Keratinocyte (primary cell): ENCODE measurements at regions not wholly inside any gene's neighbourhood (a gene's known extent, or its start where the extent isn't known, plus 50 kb on each side); places are given as distances from the start of the nearest gene placed in this dataset.
"Not testable (repeated sequence)": the region's sequence is repeated elsewhere in the genome, so short reads cannot be mapped to it uniquely, and the experiment has no call there.

ENCODE experiments used
- DNase-seq: peaks from one replicate; pipeline ENCODE4 v3.0.0-alpha.2; 2011; ENCODE audit warnings: low read depth, missing footprints, low spot score
- FAIRE-seq: peaks from 2 replicates; lab custom pipeline; 2011; peaks lifted over from hg19 to GRCh38; lab: Jason Lieb, UNC
- H2AFZ ChIP-seq: 2 replicates; pipeline ENCODE4 v1.6.0; 2012; ENCODE audit warnings: low read length, control low read depth, inconsistent platforms; ENCODE audit not compliant: control insufficient read depth
- H3K27ac ChIP-seq: 2 replicates; pipeline ENCODE4 v1.5.1; 2011; ENCODE audit warnings: low read length; ENCODE audit not compliant: control insufficient read depth, insufficient read depth
- H3K27me3 ChIP-seq: 3 replicates; pipeline ENCODE4 v1.6.0; 2011; ENCODE audit warnings: low read length; ENCODE audit not compliant: control insufficient read depth, insufficient read depth; ENCODE audit errors: extremely low read depth
- H3K36me3 ChIP-seq, 2 experiments: 2 replicates in 1 of 2; 3 replicates in 1 of 2; pipeline ENCODE4 v1.5.1; 2011; ENCODE audit warnings: low read length in 2 of 2, mild to moderate bottlenecking in 1 of 2; ENCODE audit not compliant: control insufficient read depth in 2 of 2, insufficient read depth in 2 of 2; ENCODE audit errors: extremely low read depth in 1 of 2
- H3K4me1 ChIP-seq: 3 replicates; pipeline ENCODE4 v1.5.1; 2011; ENCODE audit warnings: low read length; ENCODE audit not compliant: control insufficient read depth, insufficient read depth; ENCODE audit errors: extremely low read depth
- H3K4me2 ChIP-seq: 3 replicates; pipeline ENCODE4 v1.6.0; 2011; ENCODE audit warnings: low read depth, low read length; ENCODE audit not compliant: control insufficient read depth, insufficient read depth; ENCODE audit errors: extremely low read depth
- H3K4me3 ChIP-seq, 3 experiments: fragments of 200-600 bp in 1 of 3; sonication (generic) in 1 of 3; 2 replicates in 2 of 3; 3 replicates in 1 of 3; pipeline ENCODE4 v1.5.1; 2011 to 2016; ENCODE audit warnings: low read length in 3 of 3, mild to moderate bottlenecking in 3 of 3, control low read depth in 2 of 3, inconsistent platforms in 1 of 3, low read depth in 1 of 3, mixed read lengths in 1 of 3, mixed run types in 1 of 3, moderate library complexity in 1 of 3; ENCODE audit not compliant: control insufficient read depth in 2 of 3, insufficient read depth in 2 of 3; ENCODE audit errors: extremely low read depth in 1 of 3
- H3K79me2 ChIP-seq: 2 replicates; pipeline ENCODE4 v1.6.0; 2012; ENCODE audit warnings: low read length; ENCODE audit not compliant: control insufficient read depth, insufficient read depth
- H3K9ac ChIP-seq: 3 replicates; pipeline ENCODE4 v1.6.0; 2011; ENCODE audit warnings: low read length; ENCODE audit not compliant: control insufficient read depth, insufficient read depth; ENCODE audit errors: extremely low read depth
- H3K9me1 ChIP-seq: 3 replicates; pipeline ENCODE4 v1.6.0; 2011; ENCODE audit warnings: low read length; ENCODE audit not compliant: control insufficient read depth, insufficient read depth; ENCODE audit errors: extremely low read depth
- H3K9me3 ChIP-seq: 2 replicates; pipeline ENCODE4 v1.5.1; 2012; ENCODE audit warnings: low read depth, low read length; ENCODE audit not compliant: control insufficient read depth
- H4K20me1 ChIP-seq: 3 replicates; pipeline ENCODE4 v1.6.0; 2011; ENCODE audit warnings: low read length; ENCODE audit not compliant: control insufficient read depth, insufficient read depth; ENCODE audit errors: extremely low read depth
- EZH2 ChIP-seq: IDR thresholded peaks from one replicate; pipeline ENCODE4 v1.6.1; 2012; ENCODE audit warnings: inconsistent platforms, mild to moderate bottlenecking, low read length, moderate library complexity
- dilution Hi-C: fragments of 300-500 bp; cut with MboI; formaldehyde crosslinking; loops from one replicate; pipeline ENCODE4 v1.7.0; 2020; ENCODE audit warnings: low sequenced_read_pairs; ENCODE audit not compliant: extremely low pct_ligation_motif_present
- TF ChIP-seq, protein P1 (sequence below), 3 experiments: IDR thresholded peaks in 1 of 3; conservative IDR thresholded peaks in 1 of 3; optimal IDR thresholded peaks in 1 of 3; 2 replicates in 2 of 3; 3 replicates in 1 of 3; pipeline versions ENCODE3 to v1.5.1; 2011; ENCODE audit warnings: low read length in 3 of 3, mild to moderate bottlenecking in 3 of 3, moderate library complexity in 2 of 3, control low read depth in 1 of 3, inconsistent platforms in 1 of 3; ENCODE audit not compliant: insufficient read depth in 2 of 3; ENCODE audit errors: extremely low read depth in 1 of 3

DNA sequence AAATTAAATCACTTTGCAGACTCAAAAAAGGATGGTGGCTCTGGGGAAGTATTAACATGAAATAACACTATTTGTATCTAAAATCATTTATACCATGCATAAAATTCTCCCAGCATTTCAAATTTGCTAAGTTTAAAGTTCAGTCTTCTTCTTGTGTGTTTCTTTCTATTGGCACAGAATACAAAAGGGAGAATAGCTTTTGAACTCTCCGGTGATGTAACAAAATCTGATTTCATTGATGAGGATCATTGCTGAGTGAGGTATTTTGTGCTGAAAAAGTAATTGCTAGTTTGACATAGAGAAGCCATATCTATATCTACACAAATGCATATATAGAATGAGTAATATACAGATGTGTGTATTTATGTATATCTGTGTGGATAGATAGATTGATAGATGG, 174.8 kb downstream of the LACC1 start:
- no peaks in the 10 kb centered on the region for H3K36me3 ChIP-seq
- no peaks in the 10 kb centered on the region for H3K9me3 ChIP-seq
- H3K9ac ChIP-seq, result no peak overlapping the region
- no peak overlapping the region for H3K27ac ChIP-seq
- H2AFZ ChIP-seq, result no peak overlapping the region
- peaks cover 6% of the 10 kb centered on the region for H3K4me1 ChIP-seq
- TF ChIP-seq, protein P1, sequence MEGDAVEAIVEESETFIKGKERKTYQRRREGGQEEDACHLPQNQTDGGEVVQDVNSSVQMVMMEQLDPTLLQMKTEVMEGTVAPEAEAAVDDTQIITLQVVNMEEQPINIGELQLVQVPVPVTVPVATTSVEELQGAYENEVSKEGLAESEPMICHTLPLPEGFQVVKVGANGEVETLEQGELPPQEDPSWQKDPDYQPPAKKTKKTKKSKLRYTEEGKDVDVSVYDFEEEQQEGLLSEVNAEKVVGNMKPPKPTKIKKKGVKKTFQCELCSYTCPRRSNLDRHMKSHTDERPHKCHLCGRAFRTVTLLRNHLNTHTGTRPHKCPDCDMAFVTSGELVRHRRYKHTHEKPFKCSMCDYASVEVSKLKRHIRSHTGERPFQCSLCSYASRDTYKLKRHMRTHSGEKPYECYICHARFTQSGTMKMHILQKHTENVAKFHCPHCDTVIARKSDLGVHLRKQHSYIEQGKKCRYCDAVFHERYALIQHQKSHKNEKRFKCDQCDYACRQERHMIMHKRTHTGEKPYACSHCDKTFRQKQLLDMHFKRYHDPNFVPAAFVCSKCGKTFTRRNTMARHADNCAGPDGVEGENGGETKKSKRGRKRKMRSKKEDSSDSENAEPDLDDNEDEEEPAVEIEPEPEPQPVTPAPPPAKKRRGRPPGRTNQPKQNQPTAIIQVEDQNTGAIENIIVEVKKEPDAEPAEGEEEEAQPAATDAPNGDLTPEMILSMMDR (optimal IDR thresholded peaks at IDR 0.05 in 1 of 3, IDR thresholded peaks at IDR 0.05 in 1 of 3, conservative IDR thresholded peaks at IDR 0.05 in 1 of 3; ENCODE audit: extremely low read depth in 1 of 3, insufficient read depth in 2 of 3, low read length in 3 of 3), result no peak
- TF ChIP-seq EZH2, result no peak
- no peaks in the 10 kb centered on the region for H4K20me1 ChIP-seq
- H3K4me3 ChIP-seq, result no peak overlapping the region
- no peak overlapping the region for H3K4me2 ChIP-seq
- H3K9me1 ChIP-seq, result no peaks in the 10 kb centered on the region
- FAIRE-seq (no peak), DNase-seq (no peak)
- no peaks in the 10 kb centered on the region for H3K27me3 ChIP-seq
- dilution Hi-C loops, result no loop called here
- H3K79me2 ChIP-seq, result no peaks in the 10 kb centered on the region

DNA sequence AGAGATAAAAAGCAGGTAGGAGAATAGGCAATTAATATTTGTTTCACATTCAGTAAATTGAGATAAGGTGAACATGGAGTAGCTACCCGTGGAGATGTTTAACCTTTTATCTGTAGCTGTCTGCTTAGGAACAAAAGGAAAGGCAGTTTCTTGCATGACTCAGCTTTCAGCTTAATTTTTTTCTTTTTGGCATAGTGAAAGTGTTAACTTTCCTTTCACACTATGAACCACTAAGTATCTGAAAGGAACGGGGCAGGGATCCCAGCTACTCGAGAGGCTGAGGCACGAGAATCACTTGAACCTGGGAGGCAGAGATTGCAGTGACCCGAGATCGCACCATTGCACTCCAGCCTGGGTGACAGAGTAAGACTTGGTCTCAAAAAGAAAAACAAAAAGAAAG, 176.0 kb downstream of the LACC1 start:
- H3K79me2 ChIP-seq, FAIRE-seq, H3K9me1 ChIP-seq, H3K27ac ChIP-seq, H3K9me3 ChIP-seq, H3K36me3 ChIP-seq, H3K4me3 ChIP-seq, DNase-seq, H3K27me3 ChIP-seq, H3K4me1 ChIP-seq, H4K20me1 ChIP-seq, dilution Hi-C loops, H3K9ac ChIP-seq: not testable (repeated sequence)
- Histone ChIP-seq H2AFZ (peak overlapping the region; percentile 49), H3K4me2 (peak overlapping the region; percentile 47)

DNA sequence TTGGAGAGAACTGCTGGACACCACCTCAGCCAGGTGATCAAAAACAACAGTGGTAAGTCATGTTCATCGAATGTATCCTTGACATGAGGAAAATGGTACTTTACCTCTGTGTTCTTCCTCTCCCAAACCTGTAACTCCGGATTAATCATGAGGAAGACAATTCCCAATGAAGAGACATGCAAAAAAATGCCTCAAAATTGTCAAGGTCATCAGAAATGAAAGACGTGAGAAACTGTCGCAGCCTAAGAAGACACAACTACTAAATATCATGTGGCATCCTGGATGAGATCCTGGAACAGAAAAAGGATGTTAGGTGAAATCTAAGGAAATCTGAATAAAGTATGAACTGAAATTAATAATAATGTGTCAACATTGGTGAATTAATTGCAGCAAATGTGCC, 178.4 kb downstream of the LACC1 start:
- Histone ChIP-seq H3K4me3 (no peak overlapping the region), H3K9ac (no peak overlapping the region), H3K4me2 (no peak overlapping the region), H4K20me1 (no peaks in the 10 kb centered on the region), H3K36me3 (no peaks in the 10 kb centered on the region), H3K27me3 (no peaks in the 10 kb centered on the region), H3K9me1 (no peaks in the 10 kb centered on the region), H2AFZ (no peak overlapping the region), H3K9me3 (no peaks in the 10 kb centered on the region), H3K27ac (no peak overlapping the region), H3K79me2 (no peaks in the 10 kb centered on the region), H3K4me1 (peaks cover 6% of the 10 kb centered on the region)
- dilution Hi-C loops, result no loop called here
- DNase-seq (no peak), FAIRE-seq (no peak)
- TF ChIP-seq EZH2, result no peak
- TF ChIP-seq, protein P1 (optimal IDR thresholded peaks at IDR 0.05 in 1 of 3, IDR thresholded peaks at IDR 0.05 in 1 of 3, conservative IDR thresholded peaks at IDR 0.05 in 1 of 3; ENCODE audit: extremely low read depth in 1 of 3, insufficient read depth in 2 of 3, low read length in 3 of 3), result no peak
